HK-2 (cell line): ENCODE measurements at regions not wholly inside any gene's neighbourhood (a gene's known extent, or its start where the extent isn't known, plus 50 kb on each side); places are given as distances from the start of the nearest gene placed in this dataset.

Source experiments
- DNase-seq: peaks from one replicate; pipeline ENCODE4 v3.0.0-alpha.2; 2018; ENCODE audit not compliant: unreplicated experiment

GRCh38 chr21:17901458-17902079 lies 82.4 kb upstream of the C21orf91 start:
- DNase-seq: no peak

GRCh38 chr21:17900990-17901385 lies 81.8 kb upstream of the C21orf91 start:
- DNase-seq: no peak

GRCh38 chr21:17900281-17900989 lies 81.3 kb upstream of the C21orf91 start:
- DNase-seq: no peak

GRCh38 chr21:17889171-17889570 lies 70.0 kb upstream of the C21orf91 start:
- DNase-seq: no peak

- no peak for DNase-seq
Observed at GRCh38 chr21:17869115-17869514, 50.0 kb upstream of the C21orf91 start.
